HUES64 (cell line): ENCODE measurements at regions not wholly inside any gene's neighbourhood (a gene's known extent, or its start where the extent isn't known, plus 50 kb on each side); places are given as distances from the start of the nearest gene placed in this dataset.
"Not testable (repeated sequence)": the region's sequence is repeated elsewhere in the genome, so short reads cannot be mapped to it uniquely, and the experiment has no call there.

Source experiments
- H3K27ac ChIP-seq: 2 replicates; pipeline ENCODE4 v1.7.0; 2013; ENCODE audit warnings: low read depth, low read length, inconsistent platforms
- H3K27me3 ChIP-seq: 2 replicates; pipeline ENCODE4 v1.6.1; 2013; ENCODE audit warnings: mild to moderate bottlenecking, low read length; ENCODE audit not compliant: insufficient read depth
- H3K36me3 ChIP-seq: 2 replicates; pipeline ENCODE4 v1.6.1; 2013; ENCODE audit warnings: mild to moderate bottlenecking, low read length; ENCODE audit not compliant: insufficient read depth
- H3K4me1 ChIP-seq: 2 replicates; pipeline ENCODE4 v1.6.1; 2013; ENCODE audit warnings: mild to moderate bottlenecking, low read length, moderate library complexity; ENCODE audit not compliant: insufficient read depth
- H3K4me3 ChIP-seq: 2 replicates; pipeline ENCODE4 v1.5.1; 2013; ENCODE audit warnings: mild to moderate bottlenecking, low read length, moderate library complexity
- H3K9ac ChIP-seq: 2 replicates; pipeline ENCODE4 v1.6.1; 2013; ENCODE audit warnings: mild to moderate bottlenecking, low read depth, low read length
- H3K9me3 ChIP-seq: 2 replicates; pipeline ENCODE4 v1.6.1; 2013; ENCODE audit warnings: low read depth, low read length; ENCODE audit not compliant: insufficient read depth
- WGBS: fragments of 150-250, 120-280 bp; methylation state at CpG from one replicate; pipeline ENCODE4 v1.1.7; 2013; ENCODE audit warnings: missing lambda C conversion rate; 5-methylcytosine and 5-hydroxymethylcytosine counted together

- Histone ChIP-seq H3K27me3 (no peaks in the 10 kb centered on the region), H3K9ac (no peak overlapping the region), H3K36me3 (no peaks in the 10 kb centered on the region), H3K27ac (no peak overlapping the region), H3K4me1 (no peaks in the 10 kb centered on the region), H3K9me3 (no peaks in the 10 kb centered on the region), H3K4me3 (no peak overlapping the region)
- WGBS, result 92% methylated on average over 6 of the region's 6 CpGs
Observed at GRCh38 chr6:10078581-10078980, 336.3 kb downstream of the TFAP2A start.

GRCh38 chr6:10074726-10075125 is 340.1 kb downstream of the TFAP2A start:
- H3K9ac ChIP-seq, H3K27ac ChIP-seq, H3K9me3 ChIP-seq, H3K27me3 ChIP-seq, H3K36me3 ChIP-seq, H3K4me3 ChIP-seq, H3K4me1 ChIP-seq: not testable (repeated sequence)
- 97% methylated on average over 45 of the region's 45 CpGs for WGBS

DNA sequence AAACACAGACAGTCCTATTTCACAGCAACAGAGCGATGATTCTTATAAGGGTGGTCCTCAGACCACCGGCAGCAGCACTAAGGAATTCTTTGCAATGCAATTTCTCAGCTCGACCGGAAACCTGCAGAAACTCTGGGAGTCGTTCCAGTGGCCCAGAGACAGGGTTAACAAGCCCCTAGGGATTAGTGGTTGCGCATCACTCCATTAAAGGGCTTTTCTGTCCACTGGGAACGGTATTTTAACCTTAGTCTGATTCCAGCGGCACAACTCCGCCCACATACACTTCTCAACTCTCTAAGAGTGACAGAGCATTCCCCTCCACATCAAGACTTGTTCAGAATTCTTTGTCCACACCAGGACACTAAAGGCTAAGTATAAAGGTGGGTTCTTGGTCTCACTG is 341.5 kb downstream of the TFAP2A start:
- Histone ChIP-seq H3K9ac (no peak overlapping the region), H3K4me1 (no peaks in the 10 kb centered on the region), H3K36me3 (no peaks in the 10 kb centered on the region), H3K4me3 (no peak overlapping the region), H3K27ac (no peak overlapping the region), H3K9me3 (no peaks in the 10 kb centered on the region), H3K27me3 (no peaks in the 10 kb centered on the region)
- 93% methylated on average over 9 of the region's 9 CpGs for WGBS

DNA sequence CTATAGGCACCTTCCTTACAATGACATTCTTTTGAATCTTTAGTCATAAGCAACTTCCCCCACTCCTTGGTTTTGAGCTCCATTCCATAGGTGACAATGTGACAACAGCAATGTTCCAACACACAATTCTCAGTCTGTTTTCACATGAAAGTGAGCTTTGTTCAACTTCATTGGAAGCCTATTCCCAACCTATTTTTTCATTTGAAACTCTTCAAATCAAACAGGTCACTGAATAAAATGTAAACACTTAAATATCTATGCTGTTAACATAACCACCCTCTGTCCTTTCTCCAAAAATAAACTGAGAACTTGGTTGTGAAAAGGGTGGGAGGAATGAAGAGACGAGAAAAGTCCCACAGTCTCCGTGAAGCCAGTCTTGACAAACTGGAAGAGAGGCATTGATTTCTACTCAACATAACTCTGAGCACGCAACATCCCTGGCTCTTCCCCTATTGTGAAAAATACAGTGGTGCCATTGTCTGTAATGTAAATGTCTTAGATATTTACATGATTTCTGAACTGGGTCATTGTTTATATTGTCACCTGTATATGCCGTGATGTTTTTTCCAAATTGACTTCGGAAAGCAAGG is 343.1 kb downstream of the TFAP2A start:
- Histone ChIP-seq H3K36me3 (no peaks in the 10 kb centered on the region), H3K9ac (no peak overlapping the region), H3K4me1 (no peaks in the 10 kb centered on the region), H3K9me3 (no peaks in the 10 kb centered on the region), H3K27me3 (no peaks in the 10 kb centered on the region), H3K27ac (no peak overlapping the region), H3K4me3 (no peak overlapping the region)
- WGBS, result 89% methylated on average over 5 of the region's 5 CpGs

DNA sequence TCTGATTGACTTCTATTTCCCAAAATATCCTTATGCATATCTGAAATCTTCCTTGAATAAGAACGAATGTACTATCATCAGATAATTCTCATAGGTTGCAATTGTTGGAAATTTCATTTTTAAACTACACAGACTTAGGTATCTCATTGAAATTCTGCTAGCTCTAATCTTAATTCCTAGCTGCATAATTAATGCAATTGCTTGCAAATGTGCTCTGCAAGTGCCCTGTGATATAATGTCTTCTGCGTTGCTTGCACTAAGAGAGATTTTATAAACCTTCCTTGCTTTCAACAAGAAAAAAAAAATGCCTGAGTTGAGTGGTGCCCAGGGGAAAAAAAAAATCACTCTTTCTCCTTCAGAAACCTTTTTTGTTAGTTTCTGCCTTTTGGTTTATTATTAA is 354.9 kb downstream of the TFAP2A start:
- H3K27me3 ChIP-seq, result no peaks in the 10 kb centered on the region
- peaks cover 27% of the 10 kb centered on the region for H3K4me1 ChIP-seq
- no peak overlapping the region for H3K27ac ChIP-seq
- WGBS, result 86% methylated on average over 2 of the region's 2 CpGs
- no peak overlapping the region for H3K9ac ChIP-seq
- no peaks in the 10 kb centered on the region for H3K36me3 ChIP-seq
- no peaks in the 10 kb centered on the region for H3K9me3 ChIP-seq
- no peak overlapping the region for H3K4me3 ChIP-seq

GRCh38 chr6:10054672-10055071 is 360.2 kb downstream of the TFAP2A start:
- Histone ChIP-seq H3K4me1 (peaks cover 11% of the 10 kb centered on the region; the same call in 1 of the 2 replicates), H3K9ac (no peak overlapping the region), H3K27ac (no peak overlapping the region), H3K4me3 (no peak overlapping the region), H3K36me3 (no peaks in the 10 kb centered on the region), H3K9me3 (peaks cover 6% of the 10 kb centered on the region; the same call in 1 of the 2 replicates), H3K27me3 (no peaks in the 10 kb centered on the region)

GRCh38 chr6:10051283-10051682 is 363.6 kb downstream of the TFAP2A start:
- peaks cover 6% of the 10 kb centered on the region; the same call in 1 of the 2 replicates for H3K9me3 ChIP-seq
- H3K36me3 ChIP-seq, result no peaks in the 10 kb centered on the region
- H3K9ac ChIP-seq, result no peak overlapping the region
- no peaks in the 10 kb centered on the region for H3K27me3 ChIP-seq
- no peaks in the 10 kb centered on the region for H3K4me1 ChIP-seq
- H3K4me3 ChIP-seq, result no peak overlapping the region
- no peak overlapping the region for H3K27ac ChIP-seq

- no peak overlapping the region for H3K4me3 ChIP-seq
- H3K27ac ChIP-seq, result no peak overlapping the region
- 83% methylated on average over 6 of the region's 6 CpGs for WGBS
- no peaks in the 10 kb centered on the region for H3K4me1 ChIP-seq
- no peaks in the 10 kb centered on the region for H3K27me3 ChIP-seq
- no peak overlapping the region for H3K9ac ChIP-seq
- peaks cover 6% of the 10 kb centered on the region; the same call in 1 of the 2 replicates for H3K9me3 ChIP-seq
- H3K36me3 ChIP-seq, result no peaks in the 10 kb centered on the region
Observed at GRCh38 chr6:10048370-10049297, 366.2 kb downstream of the TFAP2A start.

GRCh38 chr6:10042280-10042679 is 372.6 kb downstream of the TFAP2A start:
- H3K27me3 ChIP-seq, result no peaks in the 10 kb centered on the region
- H3K9ac ChIP-seq, result no peak overlapping the region
- no peak overlapping the region for H3K27ac ChIP-seq
- H3K4me3 ChIP-seq, result no peak overlapping the region
- WGBS, result 88% methylated on average over 4 of the region's 4 CpGs
- no peaks in the 10 kb centered on the region for H3K36me3 ChIP-seq
- H3K9me3 ChIP-seq, result peaks cover 5% of the 10 kb centered on the region; the same call in 1 of the 2 replicates
- no peaks in the 10 kb centered on the region for H3K4me1 ChIP-seq

DNA sequence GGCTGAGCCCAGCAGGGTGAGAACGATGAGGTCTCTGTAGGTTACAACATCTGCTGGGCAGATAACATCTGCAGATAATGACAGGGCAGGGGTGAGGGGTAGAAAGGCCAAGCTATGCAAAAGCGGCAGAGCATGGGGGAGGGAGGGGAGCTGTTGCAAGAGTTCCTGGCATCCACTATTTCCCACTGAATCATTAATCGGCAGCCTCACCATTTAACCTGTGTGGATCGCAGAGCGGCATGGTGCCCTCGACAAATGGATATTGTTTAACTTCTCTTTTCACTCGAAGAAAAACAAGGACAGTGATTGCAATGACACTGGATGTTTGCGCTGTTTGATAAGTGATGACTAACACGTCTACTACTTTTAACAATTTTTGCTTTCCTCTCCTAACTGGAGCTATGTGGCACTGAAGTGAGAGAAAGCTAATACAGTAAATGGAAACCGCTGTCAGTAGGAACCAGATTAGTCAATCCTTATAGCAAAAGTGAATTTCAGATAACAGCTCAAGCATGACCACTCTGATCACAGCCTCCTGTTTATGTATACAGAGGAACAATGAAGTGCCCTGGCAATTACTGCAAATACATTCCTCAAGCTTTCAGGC is 381.5 kb downstream of the TFAP2A start:
- H3K4me1 ChIP-seq, result peaks cover 4% of the 10 kb centered on the region; the same call in 1 of the 2 replicates
- H3K9me3 ChIP-seq, result no peaks in the 10 kb centered on the region
- H3K4me3 ChIP-seq, result no peak overlapping the region
- no peaks in the 10 kb centered on the region for H3K27me3 ChIP-seq
- H3K9ac ChIP-seq, result no peak overlapping the region
- H3K36me3 ChIP-seq, result no peaks in the 10 kb centered on the region
- 78% methylated on average over 10 of the region's 10 CpGs for WGBS
- H3K27ac ChIP-seq, result no peak overlapping the region

DNA sequence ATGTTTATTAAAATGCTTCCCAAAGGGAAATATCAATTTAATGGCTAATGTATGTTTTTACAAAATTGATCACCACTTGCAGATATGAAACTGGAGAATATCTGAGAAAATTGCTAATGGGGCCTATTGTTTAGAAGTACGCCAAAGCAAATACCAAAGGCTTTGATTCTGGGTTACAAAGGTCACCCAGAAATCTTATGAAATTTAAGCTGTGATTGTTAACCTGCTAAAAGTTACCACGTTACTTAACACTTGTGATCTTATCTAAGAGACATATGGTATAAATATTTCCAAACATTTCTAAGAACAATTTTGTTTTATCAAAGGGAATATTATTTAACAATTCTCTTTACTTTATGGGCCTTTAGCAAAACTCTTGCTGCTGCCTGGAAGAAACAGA is 383.3 kb downstream of the TFAP2A start:
- H3K4me3 ChIP-seq, result no peak overlapping the region
- no peaks in the 10 kb centered on the region for H3K27me3 ChIP-seq
- whole genome bisulfite sequencing, result 100% methylated on average over 1 of the region's 2 CpGs
- H3K4me1 ChIP-seq, result peaks cover 4% of the 10 kb centered on the region; the same call in 1 of the 2 replicates
- no peak overlapping the region for H3K9ac ChIP-seq
- H3K27ac ChIP-seq, result no peak overlapping the region
- no peaks in the 10 kb centered on the region for H3K9me3 ChIP-seq
- no peaks in the 10 kb centered on the region for H3K36me3 ChIP-seq
